Breast epithelium (tissue), 3 donors: ENCODE measurements at regions not wholly inside any gene's neighbourhood (a gene's known extent, or its start where the extent isn't known, plus 50 kb on each side); places are given as distances from the start of the nearest gene placed in this dataset.

Experiments
- POLR2A ChIP-seq: fragments of 450-650 bp; IDR thresholded peaks from one replicate; pipeline ENCODE4 v1.6.1; 2016; ENCODE audit warnings: antibody characterized with exemption, mild to moderate bottlenecking, moderate library complexity
- TF ChIP-seq, protein P1 (sequence below), 3 donors: fragments of 450-650 bp; IDR thresholded peaks; one replicate each; pipeline ENCODE4 v1.5.1; 2016 to 2017; ENCODE audit warnings: antibody characterized with exemption in 3 of 3, mild to moderate bottlenecking in 3 of 3, moderate library complexity in 3 of 3

DNA sequence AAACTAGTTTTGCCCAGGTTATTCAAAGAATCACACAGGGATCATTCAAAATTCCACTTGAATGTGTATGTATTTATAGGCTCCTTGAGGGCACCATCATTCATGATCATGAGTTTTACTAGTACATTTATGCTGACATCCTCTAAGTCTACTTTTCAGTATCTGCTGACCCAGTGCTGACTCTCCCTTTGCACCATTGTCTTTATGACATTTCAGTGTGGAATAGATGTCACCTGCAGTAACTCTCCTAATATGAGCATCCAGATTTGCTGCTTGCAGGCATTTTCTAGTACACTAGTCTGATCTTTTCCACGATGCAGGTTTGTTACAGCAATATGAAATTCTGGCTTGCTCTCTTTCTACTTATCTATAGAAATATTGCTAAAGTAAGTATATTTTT is 1603.5 kb downstream of the SI start:
- TF ChIP-seq, protein P1, sequence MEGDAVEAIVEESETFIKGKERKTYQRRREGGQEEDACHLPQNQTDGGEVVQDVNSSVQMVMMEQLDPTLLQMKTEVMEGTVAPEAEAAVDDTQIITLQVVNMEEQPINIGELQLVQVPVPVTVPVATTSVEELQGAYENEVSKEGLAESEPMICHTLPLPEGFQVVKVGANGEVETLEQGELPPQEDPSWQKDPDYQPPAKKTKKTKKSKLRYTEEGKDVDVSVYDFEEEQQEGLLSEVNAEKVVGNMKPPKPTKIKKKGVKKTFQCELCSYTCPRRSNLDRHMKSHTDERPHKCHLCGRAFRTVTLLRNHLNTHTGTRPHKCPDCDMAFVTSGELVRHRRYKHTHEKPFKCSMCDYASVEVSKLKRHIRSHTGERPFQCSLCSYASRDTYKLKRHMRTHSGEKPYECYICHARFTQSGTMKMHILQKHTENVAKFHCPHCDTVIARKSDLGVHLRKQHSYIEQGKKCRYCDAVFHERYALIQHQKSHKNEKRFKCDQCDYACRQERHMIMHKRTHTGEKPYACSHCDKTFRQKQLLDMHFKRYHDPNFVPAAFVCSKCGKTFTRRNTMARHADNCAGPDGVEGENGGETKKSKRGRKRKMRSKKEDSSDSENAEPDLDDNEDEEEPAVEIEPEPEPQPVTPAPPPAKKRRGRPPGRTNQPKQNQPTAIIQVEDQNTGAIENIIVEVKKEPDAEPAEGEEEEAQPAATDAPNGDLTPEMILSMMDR (IDR thresholded peaks at IDR 0.05): no peak
- no peak for TF ChIP-seq POLR2A
